ENCODE measurements at regions not wholly inside any gene's neighbourhood (a gene's known extent, or its start where the extent isn't known, plus 50 kb on each side); places are given as distances from the start of the nearest gene placed in this dataset.

GRCh38 chr12:13691598-13691997 is 289.8 kb downstream of the GRIN2B start:
- Mint-ChIP-seq H3K4me1 (ENCODE audit: low read depth) (no peaks in the 10 kb centered on the region), H3K9me3 (no peaks in the 10 kb centered on the region), H3K27ac (no peak overlapping the region), H3K4me3 (ENCODE audit: low read depth) (no peak overlapping the region), H3K36me3 (ENCODE audit: low read depth) (no peaks in the 10 kb centered on the region), H3K27me3 (ENCODE audit: low read depth) (no peaks in the 10 kb centered on the region)
- intact Hi-C loops (cut with micrococcal nuclease): no loop called here
- no peak for DNase-seq (ENCODE audit: low spot score)

DNA sequence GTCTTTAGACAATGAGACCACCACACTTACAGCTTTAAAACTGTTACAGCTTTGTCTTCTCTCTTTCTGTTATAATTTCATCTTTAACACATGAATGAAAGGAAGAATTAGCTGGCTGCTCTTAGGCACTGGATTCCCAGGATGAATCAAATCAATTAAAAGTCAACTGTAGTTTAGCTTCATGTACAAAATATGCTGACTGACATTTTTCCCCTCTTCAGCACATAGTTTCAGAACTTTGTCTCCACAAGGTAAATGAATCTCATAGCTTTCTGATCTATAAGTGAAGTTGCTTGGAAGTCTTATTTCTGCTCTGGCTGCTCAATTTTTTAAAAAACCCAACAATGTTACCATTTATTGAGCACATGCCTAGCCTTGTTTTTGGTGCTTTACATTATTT is 293.8 kb downstream of the GRIN2B start:
- no peaks in the 10 kb centered on the region for H3K27me3 Mint-ChIP-seq (ENCODE audit: low read depth)
- no peak for DNase-seq (ENCODE audit: low spot score)
- no peaks in the 10 kb centered on the region for H3K36me3 Mint-ChIP-seq (ENCODE audit: low read depth)
- H3K27ac Mint-ChIP-seq: no peak overlapping the region
- no peaks in the 10 kb centered on the region for H3K9me3 Mint-ChIP-seq
- no peaks in the 10 kb centered on the region for H3K4me1 Mint-ChIP-seq (ENCODE audit: low read depth)
- intact Hi-C loops (cut with micrococcal nuclease): no loop called here
- no peak overlapping the region for H3K4me3 Mint-ChIP-seq (ENCODE audit: low read depth)

GRCh38 chr12:13686260-13686659 is 295.1 kb downstream of the GRIN2B start:
- Mint-ChIP-seq H3K27me3 (ENCODE audit: low read depth) (no peaks in the 10 kb centered on the region), H3K27ac (no peak overlapping the region), H3K9me3 (no peaks in the 10 kb centered on the region), H3K4me3 (ENCODE audit: low read depth) (no peak overlapping the region), H3K4me1 (ENCODE audit: low read depth) (no peaks in the 10 kb centered on the region), H3K36me3 (ENCODE audit: low read depth) (no peaks in the 10 kb centered on the region)
- no peak for DNase-seq (ENCODE audit: low spot score)
- intact Hi-C loops (cut with micrococcal nuclease): no loop called here

- Mint-ChIP-seq H3K4me1 (ENCODE audit: low read depth) (no peaks in the 10 kb centered on the region), H3K9me3 (no peaks in the 10 kb centered on the region), H3K27ac (no peak overlapping the region), H3K36me3 (ENCODE audit: low read depth) (no peaks in the 10 kb centered on the region), H3K4me3 (ENCODE audit: low read depth) (no peak overlapping the region), H3K27me3 (ENCODE audit: low read depth) (no peaks in the 10 kb centered on the region)
- intact Hi-C loops (cut with micrococcal nuclease): no loop called here
- no peak for DNase-seq (ENCODE audit: low spot score)
These were observed 300.5 kb downstream of the GRIN2B start for GRCh38 chr12:13680916-13681315.

DNA sequence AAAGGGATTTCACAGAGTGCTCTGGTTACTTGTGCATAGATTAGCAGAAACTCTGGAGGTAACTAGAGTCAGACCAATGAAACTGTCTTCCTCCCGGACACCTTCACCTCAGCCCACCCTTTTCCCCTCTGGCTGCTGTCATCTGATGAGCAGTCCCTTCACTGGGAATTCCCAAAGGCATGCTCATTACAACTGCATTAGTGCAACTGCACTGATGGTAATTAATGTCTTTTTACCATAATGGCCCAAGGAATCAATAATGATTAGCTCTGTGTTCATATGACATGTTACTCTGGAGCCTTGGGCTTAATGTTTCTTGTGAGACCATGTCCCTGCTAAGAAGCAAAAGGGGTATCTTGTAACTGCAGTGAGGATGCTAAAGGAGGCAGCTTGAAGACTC is 304.5 kb downstream of the GRIN2B start:
- H3K27ac Mint-ChIP-seq: no peak overlapping the region
- H3K9me3 Mint-ChIP-seq: no peaks in the 10 kb centered on the region
- H3K4me1 Mint-ChIP-seq (ENCODE audit: low read depth): no peaks in the 10 kb centered on the region
- H3K27me3 Mint-ChIP-seq (ENCODE audit: low read depth): no peaks in the 10 kb centered on the region
- no peaks in the 10 kb centered on the region for H3K36me3 Mint-ChIP-seq (ENCODE audit: low read depth)
- intact Hi-C loops (cut with micrococcal nuclease): no loop called here
- H3K4me3 Mint-ChIP-seq (ENCODE audit: low read depth): no peak overlapping the region
- DNase-seq (ENCODE audit: low spot score): no peak

DNA sequence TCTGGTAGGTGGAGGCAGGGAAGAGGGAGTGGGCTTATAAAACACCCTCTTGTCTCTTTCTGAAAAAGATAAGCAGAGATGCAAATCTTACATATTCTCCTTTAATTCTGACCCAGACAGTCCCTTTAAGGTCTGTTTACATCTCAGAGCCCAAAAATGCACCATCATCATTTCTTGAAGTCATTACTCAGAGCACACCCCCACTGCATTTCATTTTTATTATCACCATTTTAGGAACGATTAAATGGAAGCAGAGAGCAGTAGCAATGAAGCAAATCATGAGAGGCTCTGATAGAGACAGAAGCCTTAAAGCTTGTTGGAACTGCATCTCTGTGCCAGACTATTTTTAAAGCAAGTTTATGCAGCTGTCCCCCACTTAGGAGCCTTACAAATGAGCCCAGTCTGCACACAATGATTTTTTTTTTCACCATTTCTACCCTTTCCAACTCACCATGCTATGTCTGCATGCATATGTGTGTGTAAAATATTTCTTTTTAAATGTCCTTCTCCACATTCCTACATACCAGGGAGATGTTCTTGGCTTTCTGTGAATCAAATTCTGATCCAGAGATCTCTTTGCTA is 311.0 kb downstream of the GRIN2B start:
- no peak overlapping the region for H3K4me3 Mint-ChIP-seq (ENCODE audit: low read depth)
- H3K9me3 Mint-ChIP-seq: no peaks in the 10 kb centered on the region
- no peak overlapping the region for H3K27ac Mint-ChIP-seq
- intact Hi-C loops (cut with micrococcal nuclease): no loop called here
- H3K36me3 Mint-ChIP-seq (ENCODE audit: low read depth): no peaks in the 10 kb centered on the region
- H3K27me3 Mint-ChIP-seq (ENCODE audit: low read depth): peaks cover 7% of the 10 kb centered on the region
- DNase-seq (ENCODE audit: low spot score): no peak
- H3K4me1 Mint-ChIP-seq (ENCODE audit: low read depth): no peaks in the 10 kb centered on the region

- intact Hi-C loops (cut with micrococcal nuclease): loop anchor here (10.0 kb wide), 1 partner anchor 394 kb away; no protein-coding TSS in a partner anchor
- no peak for DNase-seq (ENCODE audit: low spot score)
- Mint-ChIP-seq H3K27me3 (ENCODE audit: low read depth) (peaks cover 7% of the 10 kb centered on the region), H3K9me3 (no peaks in the 10 kb centered on the region), H3K4me3 (ENCODE audit: low read depth) (no peak overlapping the region), H3K27ac (no peak overlapping the region), H3K4me1 (ENCODE audit: low read depth) (no peaks in the 10 kb centered on the region), H3K36me3 (ENCODE audit: low read depth) (no peaks in the 10 kb centered on the region)
These were observed 312.5 kb downstream of the GRIN2B start for GRCh38 chr12:13668880-13669279.

- Mint-ChIP-seq H3K27ac (no peak overlapping the region), H3K9me3 (no peaks in the 10 kb centered on the region), H3K4me3 (ENCODE audit: low read depth) (no peak overlapping the region), H3K4me1 (ENCODE audit: low read depth) (no peaks in the 10 kb centered on the region), H3K36me3 (ENCODE audit: low read depth) (no peaks in the 10 kb centered on the region), H3K27me3 (ENCODE audit: low read depth) (peaks cover 7% of the 10 kb centered on the region)
- intact Hi-C loops (cut with micrococcal nuclease): loop anchor here (10.0 kb wide), 1 partner anchor 392 kb away; no protein-coding TSS in a partner anchor
- DNase-seq (ENCODE audit: low spot score): no peak
These were observed 314.6 kb downstream of the GRIN2B start for GRCh38 chr12:13666806-13667205.

DNA sequence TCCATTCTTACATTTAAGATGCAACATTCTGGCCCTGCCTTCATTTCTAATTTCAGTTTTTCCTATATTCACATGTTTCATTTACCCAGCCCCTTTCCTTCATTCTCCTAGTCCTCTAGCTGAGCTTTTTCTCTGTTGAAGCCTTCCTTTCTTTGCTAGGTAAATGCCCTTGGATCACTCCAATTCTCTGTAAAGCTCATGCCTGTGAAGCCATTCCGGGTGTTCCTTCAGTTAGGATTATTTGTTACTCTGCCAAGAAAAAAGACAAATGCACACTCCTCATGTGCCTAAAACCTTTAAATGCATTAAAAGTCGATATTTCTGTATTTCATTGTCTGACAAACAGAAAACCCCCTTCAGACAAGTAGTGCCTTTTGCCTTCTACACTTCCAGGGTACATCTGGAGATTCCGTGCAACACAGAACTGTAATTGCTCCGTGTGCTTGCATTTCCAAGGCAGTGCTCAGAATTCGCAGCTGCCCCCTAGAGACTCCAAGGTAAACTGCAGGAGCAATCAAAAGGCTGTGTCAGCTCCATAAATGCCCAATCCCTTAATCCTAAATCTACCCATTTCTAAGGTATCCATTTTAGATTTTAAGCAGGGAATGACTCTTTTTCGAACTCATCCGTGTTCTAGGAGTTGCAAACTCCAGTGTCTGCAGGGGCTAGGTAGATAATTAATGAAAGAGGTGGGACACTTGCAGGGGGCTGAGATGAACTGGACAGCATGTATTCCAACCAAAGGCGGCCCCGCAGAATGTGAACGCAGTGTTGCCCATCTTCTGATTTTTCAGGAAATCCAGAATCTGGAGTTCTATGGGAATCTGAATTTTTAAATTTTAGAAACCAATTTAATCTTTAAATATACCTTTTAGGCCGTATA is 320.2 kb downstream of the GRIN2B start:
- Mint-ChIP-seq H3K4me1 (ENCODE audit: low read depth) (no peaks in the 10 kb centered on the region), H3K27ac (no peak overlapping the region), H3K27me3 (ENCODE audit: low read depth) (peaks cover 1% of the 10 kb centered on the region), H3K9me3 (no peaks in the 10 kb centered on the region), H3K4me3 (ENCODE audit: low read depth) (no peak overlapping the region), H3K36me3 (ENCODE audit: low read depth) (no peaks in the 10 kb centered on the region)
- no peak for DNase-seq (ENCODE audit: low spot score)
- intact Hi-C loops (cut with micrococcal nuclease): loop anchor here (2.0 to 10.0 kb wide), 2 partner anchors 386 to 744 kb away; no protein-coding TSS in a partner anchor

GRCh38 chr12:13654456-13654855 is 326.9 kb downstream of the GRIN2B start:
- intact Hi-C loops (cut with micrococcal nuclease): no loop called here
- no peaks in the 10 kb centered on the region for H3K4me1 Mint-ChIP-seq (ENCODE audit: low read depth)
- no peak overlapping the region for H3K27ac Mint-ChIP-seq
- H3K36me3 Mint-ChIP-seq (ENCODE audit: low read depth): no peaks in the 10 kb centered on the region
- no peaks in the 10 kb centered on the region for H3K9me3 Mint-ChIP-seq
- H3K4me3 Mint-ChIP-seq (ENCODE audit: low read depth): no peak overlapping the region
- H3K27me3 Mint-ChIP-seq (ENCODE audit: low read depth): no peaks in the 10 kb centered on the region
- DNase-seq (ENCODE audit: low spot score): no peak

DNA sequence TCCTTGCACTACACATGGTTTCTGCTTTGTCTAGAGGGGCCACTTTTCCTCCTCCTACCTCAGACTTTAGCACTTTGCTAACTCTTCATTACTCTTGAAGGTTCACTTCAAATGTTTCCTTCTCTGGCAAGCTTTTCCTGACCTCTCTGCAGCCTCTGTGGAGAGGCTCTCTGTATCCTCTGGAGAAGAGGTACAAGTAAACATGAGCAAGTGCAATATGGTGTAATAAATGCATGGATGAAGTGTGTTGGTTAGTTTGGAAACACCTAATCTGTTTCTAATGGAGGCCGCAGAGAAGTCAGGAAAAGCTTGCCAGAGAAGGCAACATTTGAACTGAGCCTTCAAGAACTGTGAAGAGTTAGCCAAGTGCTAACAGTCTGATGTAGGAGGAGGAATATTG is 329.3 kb downstream of the GRIN2B start:
- no peaks in the 10 kb centered on the region for H3K36me3 Mint-ChIP-seq (ENCODE audit: low read depth)
- intact Hi-C loops (cut with micrococcal nuclease): no loop called here
- H3K9me3 Mint-ChIP-seq: no peaks in the 10 kb centered on the region
- no peak overlapping the region for H3K4me3 Mint-ChIP-seq (ENCODE audit: low read depth)
- no peaks in the 10 kb centered on the region for H3K27me3 Mint-ChIP-seq (ENCODE audit: low read depth)
- no peaks in the 10 kb centered on the region for H3K4me1 Mint-ChIP-seq (ENCODE audit: low read depth)
- no peak overlapping the region for H3K27ac Mint-ChIP-seq
- no peak for DNase-seq (ENCODE audit: low spot score)

DNA sequence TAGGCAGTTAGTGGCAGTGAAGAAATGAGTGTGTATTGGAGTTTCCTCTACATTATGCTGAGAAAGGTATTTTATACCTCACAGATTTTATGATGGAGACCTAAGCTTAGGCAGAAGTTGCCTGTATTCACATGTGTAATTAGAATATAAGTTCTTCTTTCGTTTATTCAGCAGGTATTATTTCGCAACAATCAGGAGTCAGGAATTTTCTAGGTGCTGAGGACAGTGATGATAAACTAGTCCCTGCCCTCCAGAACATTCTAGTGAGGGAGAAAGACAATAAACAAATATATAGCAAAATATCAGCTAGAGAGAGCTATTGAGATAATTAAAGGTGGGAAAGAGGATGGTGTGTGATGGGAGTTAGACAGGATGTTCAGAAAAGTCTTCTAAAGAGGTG is 345.7 kb downstream of the GRIN2B start:
- no peak overlapping the region for H3K27ac Mint-ChIP-seq
- no peak overlapping the region for H3K4me3 Mint-ChIP-seq (ENCODE audit: low read depth)
- no peaks in the 10 kb centered on the region for H3K4me1 Mint-ChIP-seq (ENCODE audit: low read depth)
- H3K27me3 Mint-ChIP-seq (ENCODE audit: low read depth): no peaks in the 10 kb centered on the region
- DNase-seq (ENCODE audit: low spot score): no peak
- intact Hi-C loops (cut with micrococcal nuclease): no loop called here
- H3K36me3 Mint-ChIP-seq (ENCODE audit: low read depth): no peaks in the 10 kb centered on the region
- no peaks in the 10 kb centered on the region for H3K9me3 Mint-ChIP-seq

DNA sequence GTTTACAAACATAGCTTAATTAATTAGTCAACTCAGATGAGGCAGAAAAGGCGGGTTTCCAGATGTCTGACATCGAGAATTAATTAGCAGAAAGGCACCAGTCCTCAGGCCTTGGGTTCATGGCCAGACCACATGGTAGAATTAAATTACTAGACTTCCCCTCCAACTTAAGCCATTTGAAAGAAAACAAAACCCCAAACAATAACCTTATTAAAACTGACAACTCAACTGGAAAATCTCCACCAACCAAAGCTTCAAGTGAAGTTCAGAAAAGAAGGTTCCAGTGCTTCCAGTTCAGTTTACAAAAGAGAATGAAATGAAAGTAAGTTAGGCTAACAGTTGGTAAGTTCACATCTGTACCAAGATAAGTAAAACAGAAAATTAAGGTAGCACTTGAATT is 349.5 kb downstream of the GRIN2B start:
- Mint-ChIP-seq H3K36me3 (ENCODE audit: low read depth) (no peaks in the 10 kb centered on the region), H3K4me1 (ENCODE audit: low read depth) (no peaks in the 10 kb centered on the region), H3K27ac (no peak overlapping the region), H3K4me3 (ENCODE audit: low read depth) (no peak overlapping the region), H3K27me3 (ENCODE audit: low read depth) (no peaks in the 10 kb centered on the region), H3K9me3 (no peaks in the 10 kb centered on the region)
- DNase-seq (ENCODE audit: low spot score): no peak
- intact Hi-C loops (cut with micrococcal nuclease): no loop called here

Measured in activated T-helper 2 cell treated with anti-CD3 and anti-CD28 coated beads, Interferon-gamma antibody, Interleukin-2, Interleukin-4, amounts not matched to agents 10 μg/mL and 5 μg/mL and 100 μg/mL, durations not matched to agents 14 hours and 24 hours and 36 hours (primary cell).